ENCODE measurements at regions not wholly inside any gene's neighbourhood (a gene's known extent, or its start where the extent isn't known, plus 50 kb on each side); places are given as distances from the start of the nearest gene placed in this dataset.

GRCh38 chr3:148588291-148588690 lies 109.4 kb upstream of the AGTR1 start:
- no peak for DNase-seq (ENCODE audit: low read depth)
- no peak for TF ChIP-seq CTCF (conservative IDR thresholded peaks at IDR 0.05; ENCODE audit: low read depth, low read length)
- H3K4me3 ChIP-seq (ENCODE audit: low read length) = no peak overlapping the region

- TF ChIP-seq CTCF (conservative IDR thresholded peaks at IDR 0.05; ENCODE audit: low read depth, low read length) = no peak
- no peak for DNase-seq (ENCODE audit: low read depth)
- H3K4me3 ChIP-seq (ENCODE audit: low read length) = no peak overlapping the region
Observed at GRCh38 chr3:148591525-148591924, 106.2 kb upstream of the AGTR1 start.

- DNase-seq (ENCODE audit: low read depth) = no peak
- TF ChIP-seq CTCF (conservative IDR thresholded peaks at IDR 0.05; ENCODE audit: low read depth, low read length) = no peak
- H3K4me3 ChIP-seq (ENCODE audit: low read length) = no peak overlapping the region
Observed at GRCh38 chr3:148598619-148599018, 99.1 kb upstream of the AGTR1 start.

GRCh38 chr3:148599481-148599880 lies 98.2 kb upstream of the AGTR1 start:
- DNase-seq (ENCODE audit: low read depth) = no peak
- no peak overlapping the region for H3K4me3 ChIP-seq (ENCODE audit: low read length)
- TF ChIP-seq CTCF (conservative IDR thresholded peaks at IDR 0.05; ENCODE audit: low read depth, low read length) = no peak

- no peak for DNase-seq (ENCODE audit: low read depth)
- H3K4me3 ChIP-seq (ENCODE audit: low read length) = no peak overlapping the region
- TF ChIP-seq CTCF (conservative IDR thresholded peaks at IDR 0.05; ENCODE audit: low read depth, low read length) = no peak
Observed at GRCh38 chr3:148600440-148600839, 97.3 kb upstream of the AGTR1 start.

- TF ChIP-seq CTCF (conservative IDR thresholded peaks at IDR 0.05; ENCODE audit: low read depth, low read length) = no peak
- DNase-seq (ENCODE audit: low read depth) = peak; percentile 15
- H3K4me3 ChIP-seq (ENCODE audit: low read length) = no peak overlapping the region
Observed at GRCh38 chr3:148600902-148601765, 96.6 kb upstream of the AGTR1 start.
